ENCODE measurements at regions not wholly inside any gene's neighbourhood (a gene's known extent, or its start where the extent isn't known, plus 50 kb on each side); places are given as distances from the start of the nearest gene placed in this dataset.
A peak's percentile ranks its signal among the peaks of the same experiment; 100 is the strongest.

- Mint-ChIP-seq H3K4me1 (peaks cover 25% of the 10 kb centered on the region), H3K9me3 (peaks cover 15% of the 10 kb centered on the region)
These were observed 149.0 kb upstream of the TACR1 start for GRCh38 chr2:75348307-75348706.

GRCh38 chr2:75344146-75344545 lies 144.8 kb upstream of the TACR1 start:
- ChIA-PET POLR2A (no interaction called here), CTCF (interaction anchor here (1.2 to 1.3 kb wide), 2 partner anchors 30 to 265 kb away, joined by 4 to 7 read pairs; no protein-coding TSS in a partner anchor)
- H3K36me3 Mint-ChIP-seq = no peaks in the 10 kb centered on the region
- no peak overlapping the region for H3K4me3 Mint-ChIP-seq
- H3K27me3 Mint-ChIP-seq (ENCODE audit: low read depth) = peaks cover 6% of the 10 kb centered on the region
- TF ChIP-seq RORB (CRISPR knock-in tag; IDR thresholded peaks at IDR 0.05) (no peak), GTF2I (CRISPR knock-in tag; conservative IDR thresholded peaks at IDR 0.05) (no peak), CREB1 (CRISPR knock-in tag; IDR thresholded peaks at IDR 0.05) (no peak), CREM (CRISPR knock-in tag; IDR thresholded peaks at IDR 0.05) (no peak)
- TF ChIP-seq, protein P1, sequence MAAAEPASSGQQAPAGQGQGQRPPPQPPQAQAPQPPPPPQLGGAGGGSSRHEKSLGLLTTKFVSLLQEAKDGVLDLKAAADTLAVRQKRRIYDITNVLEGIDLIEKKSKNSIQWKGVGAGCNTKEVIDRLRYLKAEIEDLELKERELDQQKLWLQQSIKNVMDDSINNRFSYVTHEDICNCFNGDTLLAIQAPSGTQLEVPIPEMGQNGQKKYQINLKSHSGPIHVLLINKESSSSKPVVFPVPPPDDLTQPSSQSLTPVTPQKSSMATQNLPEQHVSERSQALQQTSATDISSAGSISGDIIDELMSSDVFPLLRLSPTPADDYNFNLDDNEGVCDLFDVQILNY (CRISPR knock-in tag; IDR thresholded peaks at IDR 0.05) = no peak
- H3K27ac Mint-ChIP-seq = no peak overlapping the region
- ATAC-seq (peak; percentile 51), DNase-seq (ENCODE audit: low spot score) (no peak)
- H3K9me3 Mint-ChIP-seq = no peaks in the 10 kb centered on the region
- peaks cover 26% of the 10 kb centered on the region for H3K4me1 Mint-ChIP-seq

More at GRCh38 chr2:75348307-75348706, 149.0 kb upstream of the TACR1 start:
- no peak overlapping the region for H3K27ac Mint-ChIP-seq
- ChIA-PET POLR2A (no interaction called here), CTCF (no interaction called here)
- peaks cover 4% of the 10 kb centered on the region for H3K36me3 Mint-ChIP-seq
- TF ChIP-seq, protein P2, sequence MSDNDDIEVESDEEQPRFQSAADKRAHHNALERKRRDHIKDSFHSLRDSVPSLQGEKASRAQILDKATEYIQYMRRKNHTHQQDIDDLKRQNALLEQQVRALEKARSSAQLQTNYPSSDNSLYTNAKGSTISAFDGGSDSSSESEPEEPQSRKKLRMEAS (CRISPR knock-in tag; IDR thresholded peaks at IDR 0.05) = no peak
- ATAC-seq = no peak
- H3K4me3 Mint-ChIP-seq = no peak overlapping the region
- DNase-seq (ENCODE audit: low spot score) = no peak
- H3K27me3 Mint-ChIP-seq (ENCODE audit: low read depth) = peaks cover 6% of the 10 kb centered on the region

DNA sequence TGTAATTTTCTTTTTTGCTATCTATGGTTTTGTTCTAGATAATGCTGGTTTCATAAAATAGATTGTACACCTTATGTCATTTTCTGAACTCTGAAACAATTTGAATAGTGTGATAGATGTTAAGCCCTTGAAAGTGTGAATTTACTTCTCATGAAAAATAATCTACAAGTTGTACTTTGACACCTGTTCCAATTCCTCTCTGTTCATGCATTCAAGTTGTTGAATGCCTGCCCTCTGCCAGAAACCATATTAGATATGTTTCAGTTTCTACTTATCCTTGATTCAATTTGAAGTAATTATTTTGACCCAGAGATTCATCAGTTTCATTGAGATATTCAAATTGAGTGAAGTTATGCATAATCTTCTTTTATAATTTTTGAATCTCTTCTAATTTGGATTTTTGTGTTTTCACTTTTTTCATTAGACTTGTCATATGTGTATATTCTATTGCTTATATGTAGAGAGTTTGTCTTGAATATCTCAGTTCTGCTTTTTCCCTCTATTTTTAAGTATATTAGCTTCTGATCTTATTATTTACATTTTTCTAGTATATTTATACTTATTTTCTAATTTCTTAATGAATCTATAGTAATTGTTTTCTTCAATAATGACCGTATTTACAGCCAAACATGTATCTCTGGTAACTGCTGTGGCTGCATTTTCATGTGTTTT lies 143.3 kb upstream of the TACR1 start:
- no peak for DNase-seq (ENCODE audit: low spot score)
- CTCF ChIA-PET = no interaction called here
- TF ChIP-seq ZNF121 (CRISPR knock-in tag; IDR thresholded peaks at IDR 0.05) = no peak
- TF ChIP-seq, protein P1 (CRISPR knock-in tag; IDR thresholded peaks at IDR 0.05) = no peak
- no peak for TF ChIP-seq TP53 (CRISPR knock-in tag; IDR thresholded peaks at IDR 0.05)
- TF ChIP-seq EMX1 (CRISPR knock-in tag; IDR thresholded peaks at IDR 0.05) = no peak
- no peak for TF ChIP-seq MXD4 (CRISPR knock-in tag; IDR thresholded peaks at IDR 0.05; ENCODE audit: borderline replicate concordance)
- TF ChIP-seq NFYB (CRISPR knock-in tag; conservative IDR thresholded peaks at IDR 0.05; ENCODE audit: low read depth) = no peak
- no peak for TF ChIP-seq KAT7 (CRISPR knock-in tag; IDR thresholded peaks at IDR 0.05; ENCODE audit: borderline replicate concordance)
- TF ChIP-seq, protein P3, sequence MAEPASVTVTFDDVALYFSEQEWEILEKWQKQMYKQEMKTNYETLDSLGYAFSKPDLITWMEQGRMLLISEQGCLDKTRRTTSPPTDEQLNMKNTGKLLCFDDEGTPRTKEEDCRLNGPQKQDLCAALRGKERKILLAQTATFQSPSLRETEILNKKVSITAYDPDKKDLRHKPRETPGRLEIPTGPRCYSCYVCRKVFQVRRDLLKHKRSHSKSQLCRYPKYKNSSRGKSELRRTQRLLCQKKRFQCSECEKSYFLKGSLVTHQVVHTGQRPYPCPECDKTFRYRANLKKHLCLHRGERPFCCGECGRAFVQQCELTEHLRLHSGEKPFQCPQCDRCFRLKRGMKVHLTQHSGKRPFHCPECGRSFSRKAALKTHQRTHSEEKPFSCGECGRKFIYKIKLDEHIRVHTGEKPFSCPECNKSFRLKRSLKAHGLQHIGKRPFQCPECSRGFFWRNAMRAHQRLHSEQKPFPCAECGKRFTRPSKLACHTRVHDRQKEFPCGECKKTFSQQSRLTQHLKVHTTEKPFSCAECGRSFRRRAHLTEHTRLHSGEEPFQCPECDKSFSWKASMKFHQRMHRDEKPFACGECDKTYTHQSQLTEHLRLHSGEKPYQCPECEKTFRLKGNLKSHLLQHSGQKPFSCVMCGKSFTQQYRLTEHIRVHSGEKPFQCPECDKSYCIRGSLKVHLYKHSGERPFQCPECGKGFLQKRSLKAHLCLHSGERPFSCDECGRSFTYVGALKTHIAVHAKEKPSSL (CRISPR knock-in tag; conservative IDR thresholded peaks at IDR 0.05) = no peak
- Mint-ChIP-seq H3K27me3 (ENCODE audit: low read depth) (peaks cover 6% of the 10 kb centered on the region), H3K4me3 (no peak overlapping the region), H3K36me3 (no peaks in the 10 kb centered on the region), H3K9me3 (no peaks in the 10 kb centered on the region), H3K27ac (no peak overlapping the region), H3K4me1 (peaks cover 38% of the 10 kb centered on the region)
- POLR2A ChIA-PET = no interaction called here
- ATAC-seq = no peak

DNA sequence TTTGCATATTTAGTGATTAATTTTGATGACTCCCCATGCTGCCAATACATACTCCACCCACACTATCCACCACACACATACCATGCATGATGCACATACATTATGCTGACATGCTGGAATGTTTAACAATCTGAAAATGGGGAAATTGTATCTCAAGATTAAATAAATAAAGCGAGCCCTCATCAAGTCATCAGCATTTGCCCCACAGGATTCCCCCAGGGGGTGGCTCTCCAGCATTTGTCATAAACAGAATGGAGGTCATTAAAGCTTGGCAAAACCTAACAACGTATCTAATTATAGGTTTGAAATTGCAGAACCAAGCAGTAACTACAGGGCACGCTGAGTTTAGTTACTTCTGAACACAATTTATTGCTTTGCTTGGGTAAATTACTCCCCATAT lies 141.2 kb upstream of the TACR1 start:
- ChIA-PET POLR2A (no interaction called here), CTCF (interaction anchor here (1.0 kb wide), 1 partner anchor 34 kb away, joined by 3 read pairs; no protein-coding TSS in a partner anchor)
- peaks cover 48% of the 10 kb centered on the region for H3K4me1 Mint-ChIP-seq
- H3K27ac Mint-ChIP-seq = no peak overlapping the region
- H3K4me3 Mint-ChIP-seq = no peak overlapping the region
- ATAC-seq (no peak), DNase-seq (ENCODE audit: low spot score) (no peak)
- H3K9me3 Mint-ChIP-seq = no peaks in the 10 kb centered on the region
- no peaks in the 10 kb centered on the region; the same call in 1 of the 2 replicates for H3K27me3 Mint-ChIP-seq (ENCODE audit: low read depth)
- H3K36me3 Mint-ChIP-seq = no peaks in the 10 kb centered on the region
- TF ChIP-seq FOXK1 (CRISPR knock-in tag; IDR thresholded peaks at IDR 0.05) = no peak
- TF ChIP-seq ELF4 (CRISPR knock-in tag; IDR thresholded peaks at IDR 0.05; ENCODE audit: low read depth) = no peak
- TF ChIP-seq TCF7 (CRISPR knock-in tag; IDR thresholded peaks at IDR 0.05; ENCODE audit: low read depth) = no peak
- no peak for TF ChIP-seq AR (CRISPR knock-in tag; IDR thresholded peaks at IDR 0.05)
- TF ChIP-seq, protein P4, sequence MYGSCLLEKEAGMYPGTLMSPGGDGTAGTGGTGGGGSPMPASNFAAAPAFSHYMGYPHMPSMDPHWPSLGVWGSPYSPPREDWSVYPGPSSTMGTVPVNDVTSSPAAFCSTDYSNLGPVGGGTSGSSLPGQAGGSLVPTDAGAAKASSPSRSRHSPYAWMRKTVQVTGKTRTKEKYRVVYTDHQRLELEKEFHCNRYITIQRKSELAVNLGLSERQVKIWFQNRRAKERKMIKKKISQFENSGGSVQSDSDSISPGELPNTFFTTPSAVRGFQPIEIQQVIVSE (CRISPR knock-in tag; IDR thresholded peaks at IDR 0.05; ENCODE audit: borderline replicate concordance) = no peak
- TF ChIP-seq MLX (CRISPR knock-in tag; IDR thresholded peaks at IDR 0.05) = no peak
- TF ChIP-seq ZNF416 (CRISPR knock-in tag; IDR thresholded peaks at IDR 0.05) = no peak
- TF ChIP-seq ZBTB21 (CRISPR knock-in tag; IDR thresholded peaks at IDR 0.05; ENCODE audit: borderline replicate concordance) = no peak
- no peak for TF ChIP-seq ZNF232 (CRISPR knock-in tag; IDR thresholded peaks at IDR 0.05)
